Mesodermal cell (in vitro differentiated cells): ENCODE measurements at regions not wholly inside any gene's neighbourhood (a gene's known extent, or its start where the extent isn't known, plus 50 kb on each side); places are given as distances from the start of the nearest gene placed in this dataset.
"Not testable (repeated sequence)": the region's sequence is repeated elsewhere in the genome, so short reads cannot be mapped to it uniquely, and the experiment has no call there.

Experiments used
- H3K27ac ChIP-seq: 2 replicates; pipeline ENCODE4 v1.7.0; 2013; ENCODE audit warnings: mild to moderate bottlenecking, low read depth, low read length, moderate library complexity; ENCODE audit not compliant: severe bottlenecking
- H3K36me3 ChIP-seq: 2 replicates; pipeline ENCODE4 v1.7.1; 2013; ENCODE audit warnings: mild to moderate bottlenecking, low read length, moderate library complexity; ENCODE audit not compliant: control insufficient read depth, insufficient read depth
- H3K4me1 ChIP-seq: one replicate; pipeline ENCODE4 v1.7.1; 2013; ENCODE audit warnings: mild to moderate bottlenecking, low read length; ENCODE audit not compliant: insufficient read depth, control insufficient read depth, poor library complexity, severe bottlenecking
- H3K4me3 ChIP-seq: 2 replicates; pipeline ENCODE4 v1.7.0; 2013; ENCODE audit warnings: low read length, control low read depth, mild to moderate bottlenecking; ENCODE audit not compliant: insufficient read depth, poor library complexity, severe bottlenecking; ENCODE audit errors: extremely low read depth
- H3K9me3 ChIP-seq: 2 replicates; pipeline ENCODE4 v1.7.1; 2013; ENCODE audit warnings: mild to moderate bottlenecking, low read length, moderate library complexity; ENCODE audit not compliant: control insufficient read depth
- WGBS, 2 experiments: methylation state at CpG; one replicate each; pipeline ENCODE4 v1.1.5; 2013; ENCODE audit warnings: missing lambda C conversion rate in 2 of 2; ENCODE audit not compliant: insufficient coverage in 2 of 2; 5-methylcytosine and 5-hydroxymethylcytosine counted together

DNA sequence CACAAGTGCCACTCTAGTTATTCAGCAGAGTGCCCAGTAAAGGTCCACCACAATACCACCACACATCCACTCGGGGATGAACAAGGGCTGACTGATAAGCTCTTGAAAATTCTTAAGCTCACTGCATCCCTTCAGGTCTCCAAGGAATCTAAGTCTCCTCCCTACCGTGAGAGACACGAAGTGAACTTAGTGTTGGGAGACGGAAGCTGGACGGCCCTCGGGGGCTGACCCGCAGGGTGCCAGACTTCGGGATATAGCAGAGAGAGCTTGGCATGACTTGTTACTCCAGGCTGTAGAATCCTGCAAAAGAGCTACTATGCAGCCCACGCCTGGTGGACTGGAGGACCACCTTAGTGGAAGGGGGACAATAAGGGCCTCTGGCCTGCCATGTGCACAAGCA, 75.1 kb downstream of the LYZL1 start:
- not testable (repeated sequence) for H3K4me3 ChIP-seq, H3K36me3 ChIP-seq, H3K4me1 ChIP-seq, H3K27ac ChIP-seq, H3K9me3 ChIP-seq
- WGBS, 2 experiments: 85 to 93% methylated on average over 4 to 5 of the region's 9 CpGs

DNA sequence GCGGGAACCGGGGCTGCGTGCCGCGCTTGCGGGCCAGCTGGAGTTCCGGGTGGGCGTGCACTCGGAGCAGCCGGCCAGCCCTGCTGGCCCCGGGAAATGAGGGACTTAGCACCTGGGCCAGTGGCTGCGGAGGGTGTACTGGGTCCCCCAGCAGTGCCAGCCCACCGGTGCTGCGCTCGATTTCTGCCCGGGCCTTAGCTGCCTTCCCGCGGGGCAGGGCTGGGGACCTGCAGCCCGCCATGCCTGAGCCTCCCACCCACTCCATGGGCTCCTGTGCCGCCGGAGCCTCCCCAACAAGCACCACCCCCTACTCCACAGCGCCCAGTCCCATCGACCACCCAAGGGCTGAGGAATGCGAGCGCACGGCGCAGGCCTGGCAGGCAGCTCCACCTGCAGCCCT, 77.3 kb downstream of the LYZL1 start:
- H3K4me3 ChIP-seq: not testable (repeated sequence)
- 89 to 95% methylated on average over 12 to 13 of the region's 27 CpGs for WGBS, 2 experiments

DNA sequence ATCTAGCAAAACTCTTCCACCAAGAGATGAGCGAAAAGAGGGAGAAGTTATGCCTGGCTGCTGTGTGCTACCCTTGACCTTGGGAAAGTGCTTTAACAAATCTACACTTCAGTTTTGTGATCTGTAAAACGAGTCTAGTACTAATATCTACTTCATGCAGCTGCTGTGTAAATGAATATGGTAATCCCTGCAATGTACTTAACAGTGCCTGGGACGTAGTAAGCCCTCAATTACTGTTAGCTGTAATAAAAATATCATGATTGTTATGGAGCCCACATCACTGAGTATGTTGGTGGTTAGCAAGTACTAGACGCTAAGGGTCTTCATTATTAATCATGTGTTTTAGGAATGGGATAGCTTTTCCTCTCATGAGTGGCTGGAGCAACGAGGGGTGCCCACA, 80.5 kb downstream of the LYZL1 start:
- Histone ChIP-seq H3K36me3 (no peaks in the 10 kb centered on the region), H3K4me3 (no peak overlapping the region), H3K27ac (no peak overlapping the region), H3K9me3 (no peaks in the 10 kb centered on the region), H3K4me1 (peaks cover 12% of the 10 kb centered on the region)
- 95 to 100% methylated on average over 4 of the region's 5 CpGs for WGBS, 2 experiments

More for the DNA sequence above, 77.3 kb downstream of the LYZL1 start:
- not testable (repeated sequence) for H3K36me3 ChIP-seq, H3K4me1 ChIP-seq, H3K27ac ChIP-seq, H3K9me3 ChIP-seq

DNA sequence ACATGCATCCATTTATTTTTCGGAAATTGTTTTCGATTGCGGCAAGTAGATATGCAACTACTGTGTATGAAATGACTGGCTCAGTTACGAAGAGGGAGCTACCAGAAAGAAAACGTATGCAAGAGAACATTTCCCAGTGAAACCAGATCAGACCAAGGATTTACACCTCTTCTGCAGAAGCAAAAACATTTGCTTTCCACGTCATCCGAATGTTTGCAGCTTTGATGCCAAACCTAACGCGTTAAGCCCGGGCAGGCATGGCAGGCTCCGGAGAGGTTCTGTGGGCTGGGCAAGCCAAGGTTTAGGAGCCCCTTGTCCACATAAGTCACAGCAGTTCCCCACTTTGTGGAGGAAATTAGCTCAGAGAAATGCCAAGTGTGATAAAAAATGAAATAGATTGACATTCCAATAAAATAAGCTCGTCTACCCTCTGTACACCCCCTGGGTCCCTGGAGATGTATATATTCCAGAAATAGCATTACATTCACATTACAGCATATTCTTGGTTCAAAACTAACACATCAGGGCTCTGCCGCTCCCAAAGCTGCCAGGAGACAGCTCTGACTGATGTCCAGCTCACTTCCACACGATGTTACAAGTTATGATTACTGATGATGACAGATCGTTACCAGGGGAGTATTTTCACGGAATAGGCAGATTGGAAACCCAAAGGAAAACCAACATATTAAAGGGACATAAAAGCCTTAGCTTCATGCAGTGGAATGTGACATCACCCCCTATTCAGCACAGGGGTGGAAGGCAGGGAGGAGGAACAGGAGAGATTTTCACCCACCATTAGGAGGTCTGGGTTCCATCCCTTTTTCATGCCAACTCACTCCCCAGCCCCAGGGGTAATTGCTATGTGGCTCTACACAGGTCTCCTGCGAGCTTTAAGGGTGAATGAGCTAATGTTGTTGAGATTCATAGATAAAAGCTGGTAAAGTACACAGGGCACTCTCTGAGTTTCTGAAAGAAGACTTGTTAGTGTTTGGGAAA, 81.5 kb downstream of the LYZL1 start:
- Histone ChIP-seq H3K27ac (peak overlapping the region; percentile 57), H3K4me3 (no peak overlapping the region)
- 93% methylated on average over 11 to 14 of the region's 17 CpGs for WGBS, 2 experiments

DNA sequence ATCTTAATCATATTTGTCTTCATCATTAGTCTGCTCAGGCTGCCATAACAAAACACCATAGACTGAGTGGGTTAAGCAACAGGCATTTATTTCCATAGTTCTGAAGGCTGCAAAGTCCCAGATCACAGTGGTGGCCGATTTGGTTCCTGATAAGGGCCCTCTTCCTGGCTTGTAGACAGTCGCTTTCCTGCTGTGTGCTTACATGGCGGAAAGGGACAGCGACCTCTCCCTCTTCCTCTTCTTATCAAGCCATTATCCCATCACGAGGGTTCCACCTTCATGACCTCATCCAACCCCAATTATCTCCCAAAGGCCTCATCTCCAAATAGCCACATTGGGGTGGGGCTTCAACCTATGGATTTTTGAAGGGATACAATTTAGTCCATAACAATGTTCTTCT, 84.0 kb downstream of the LYZL1 start:
- 76 to 88% methylated on average over 4 to 5 of the region's 5 CpGs for WGBS, 2 experiments
- Histone ChIP-seq H3K4me3 (no peak overlapping the region), H3K9me3 (no peaks in the 10 kb centered on the region), H3K27ac (no peak overlapping the region), H3K4me1 (peaks cover 12% of the 10 kb centered on the region), H3K36me3 (no peaks in the 10 kb centered on the region)

More for the DNA sequence above, 81.5 kb downstream of the LYZL1 start:
- Histone ChIP-seq H3K4me1 (peaks cover 12% of the 10 kb centered on the region), H3K36me3 (no peaks in the 10 kb centered on the region), H3K9me3 (no peaks in the 10 kb centered on the region)

DNA sequence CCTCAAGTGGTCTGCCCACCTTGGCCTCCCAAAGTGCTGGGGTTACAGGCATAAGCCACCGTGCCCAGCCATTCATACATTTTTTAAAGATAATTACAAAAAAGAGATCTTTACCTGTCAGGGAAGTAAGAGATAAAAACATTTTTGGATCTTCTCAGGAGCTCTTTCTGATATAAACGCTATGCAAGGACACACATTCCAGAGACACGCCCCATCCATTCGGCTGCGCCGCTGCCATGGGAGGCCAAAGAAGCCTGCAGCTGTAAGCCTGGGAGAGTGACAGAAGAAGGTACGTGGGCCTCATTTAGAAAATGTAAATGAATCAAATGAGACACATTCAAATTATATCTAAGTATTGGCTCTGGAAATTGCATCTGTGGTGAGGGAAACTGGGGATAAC, 85.3 kb downstream of the LYZL1 start:
- peaks cover 12% of the 10 kb centered on the region for H3K4me1 ChIP-seq
- WGBS, 2 experiments: 100% methylated on average over 1 to 3 of the region's 7 CpGs
- no peak overlapping the region for H3K27ac ChIP-seq
- no peaks in the 10 kb centered on the region for H3K36me3 ChIP-seq
- no peak overlapping the region for H3K4me3 ChIP-seq
- no peaks in the 10 kb centered on the region for H3K9me3 ChIP-seq

DNA sequence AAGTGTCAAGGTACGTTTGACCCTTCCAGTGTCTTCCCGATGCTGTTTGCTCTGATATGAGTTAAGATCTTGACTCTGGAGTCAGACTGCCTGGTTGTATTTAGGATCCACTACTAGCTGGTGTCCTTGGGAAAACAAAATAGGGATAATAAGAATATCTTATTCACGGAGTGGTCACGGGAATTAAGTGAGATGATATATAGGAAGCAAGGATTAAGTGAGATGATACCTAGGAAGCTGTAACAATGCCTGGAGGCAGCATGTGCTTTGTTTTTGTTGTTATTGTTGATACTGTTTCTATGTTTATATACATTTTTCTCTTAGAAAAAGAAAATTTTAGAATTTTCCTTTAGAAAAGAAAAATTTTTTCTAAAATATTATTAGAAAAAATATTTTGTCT, 87.0 kb downstream of the LYZL1 start:
- WGBS, 2 experiments: 97 to 100% methylated on average over 2 to 4 of the region's 4 CpGs
- Histone ChIP-seq H3K36me3 (no peaks in the 10 kb centered on the region), H3K27ac (no peak overlapping the region), H3K4me3 (no peak overlapping the region), H3K9me3 (no peaks in the 10 kb centered on the region), H3K4me1 (peaks cover 7% of the 10 kb centered on the region)

DNA sequence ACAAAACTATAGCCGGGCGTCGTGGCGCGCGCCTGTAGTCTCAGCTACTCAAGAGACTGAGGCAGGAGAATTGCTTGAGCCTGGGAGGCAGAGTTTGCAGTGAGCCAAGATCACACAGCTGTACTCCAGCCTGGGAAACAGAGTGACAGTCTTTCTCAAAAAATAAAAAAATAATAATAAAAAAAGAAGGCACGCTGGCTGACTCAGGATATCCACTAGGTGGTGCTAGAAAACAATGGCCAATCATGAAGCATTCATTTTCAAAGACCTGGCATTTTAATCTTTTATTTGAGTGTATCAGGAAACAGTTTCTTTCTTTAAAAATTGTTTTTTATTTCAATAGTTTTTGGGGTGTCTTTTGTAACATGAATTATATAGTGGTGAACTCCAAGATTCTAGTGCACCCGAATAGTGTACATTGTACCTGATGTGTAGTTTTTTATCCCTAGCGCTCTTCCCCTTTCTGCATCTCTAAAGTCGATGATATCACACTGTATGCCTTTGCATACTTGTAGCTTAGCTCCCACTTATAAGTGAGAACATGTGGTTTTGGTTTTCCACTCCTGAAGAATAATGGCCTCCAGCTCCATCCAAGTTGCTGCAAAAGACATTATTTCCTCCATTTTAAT, 88.6 kb downstream of the LYZL1 start:
- Histone ChIP-seq H3K4me3 (no peak overlapping the region), H3K36me3 (no peaks in the 10 kb centered on the region), H3K4me1 (no peaks in the 10 kb centered on the region), H3K27ac (no peak overlapping the region), H3K9me3 (no peaks in the 10 kb centered on the region)
- WGBS, 2 experiments: 64 to 100% methylated on average over 2 to 3 of the region's 10 CpGs

DNA sequence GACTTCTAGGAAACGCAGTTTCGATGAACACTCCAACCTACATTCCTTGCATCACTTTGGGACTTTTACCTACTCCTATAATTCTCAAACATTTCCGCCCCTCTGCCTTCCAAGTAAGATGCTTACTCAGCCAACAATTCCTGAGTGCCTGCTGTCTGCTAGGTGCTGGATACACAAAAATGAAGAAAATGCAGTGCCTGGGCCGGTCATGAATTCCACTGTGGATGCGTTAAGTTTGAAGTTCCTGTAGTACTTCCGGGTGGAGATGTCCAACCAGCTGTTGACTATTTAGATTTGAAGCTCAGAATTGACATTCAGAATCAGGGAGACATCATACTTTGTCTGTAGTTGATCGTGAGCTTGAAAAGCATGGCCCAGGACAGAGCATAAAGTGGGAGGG, 89.2 kb downstream of the LYZL1 start:
- Histone ChIP-seq H3K36me3 (no peaks in the 10 kb centered on the region), H3K4me1 (no peaks in the 10 kb centered on the region), H3K4me3 (no peak overlapping the region), H3K9me3 (peaks cover under 1% of the 10 kb centered on the region), H3K27ac (no peak overlapping the region)
- WGBS, 2 experiments: 90 to 97% methylated on average over 6 to 7 of the region's 7 CpGs

DNA sequence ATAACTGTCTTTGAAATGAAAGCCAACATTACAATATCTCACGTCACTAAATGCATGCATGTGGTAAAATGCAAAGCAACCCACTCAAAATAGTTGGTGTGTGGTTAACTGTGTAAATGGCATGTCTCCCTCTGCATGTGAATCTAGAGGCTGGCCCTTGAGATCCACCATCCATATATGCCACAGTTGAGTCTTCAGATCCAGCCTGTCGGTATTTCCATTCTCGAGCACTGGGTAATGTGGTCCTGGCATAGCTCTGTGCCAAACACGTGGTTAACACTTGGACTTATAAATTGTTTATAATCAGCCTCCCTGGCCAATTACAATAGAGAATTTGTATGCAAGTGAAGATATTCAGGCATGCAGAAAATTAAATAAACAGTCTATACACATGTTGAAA, 90.3 kb downstream of the LYZL1 start:
- no peak overlapping the region for H3K4me3 ChIP-seq
- no peaks in the 10 kb centered on the region for H3K36me3 ChIP-seq
- H3K4me1 ChIP-seq: no peaks in the 10 kb centered on the region
- WGBS, 2 experiments: no CpG with 5 or more reads among the region's 4 CpGs
- H3K9me3 ChIP-seq: peaks cover 9% of the 10 kb centered on the region
- no peak overlapping the region for H3K27ac ChIP-seq
